ENCODE measurements at regions not wholly inside any gene's neighbourhood (a gene's known extent, or its start where the extent isn't known, plus 50 kb on each side); places are given as distances from the start of the nearest gene placed in this dataset.

DNA sequence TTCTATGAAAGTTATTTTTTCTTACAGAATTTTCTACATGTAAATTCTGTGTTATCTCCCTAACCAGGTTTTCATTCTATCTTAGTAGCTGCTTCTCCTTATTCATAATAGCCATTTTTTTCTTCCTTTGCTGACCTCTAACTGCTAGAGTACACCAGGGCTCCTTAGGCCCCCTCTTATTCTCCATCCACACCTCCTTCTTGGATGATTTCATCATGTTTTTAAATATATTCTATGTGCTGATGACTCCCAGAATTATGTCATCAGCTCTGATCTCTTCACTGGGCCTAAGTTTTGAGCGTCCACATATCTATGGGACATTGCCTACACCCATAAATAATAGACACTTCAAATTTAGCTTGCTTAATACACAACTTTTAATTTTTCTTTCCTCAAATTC is 721.5 kb downstream of the SLC16A7 start:
- Histone ChIP-seq H3K9me3 (no peaks in the 10 kb centered on the region), H3K27me3 (no peaks in the 10 kb centered on the region), H3K4me3 (no peak overlapping the region), H3K27ac (no peak overlapping the region), H3K9ac (ENCODE audit: low read depth in 2 of 2, low read length in 2 of 2) (no peak overlapping the region), H3K36me3 (no peaks in the 10 kb centered on the region), H3K4me1 (no peaks in the 10 kb centered on the region)
- DNase-seq, result no peak
- intact Hi-C loops (cut with DNase I), result no loop called here
- TF ChIP-seq, protein P1, sequence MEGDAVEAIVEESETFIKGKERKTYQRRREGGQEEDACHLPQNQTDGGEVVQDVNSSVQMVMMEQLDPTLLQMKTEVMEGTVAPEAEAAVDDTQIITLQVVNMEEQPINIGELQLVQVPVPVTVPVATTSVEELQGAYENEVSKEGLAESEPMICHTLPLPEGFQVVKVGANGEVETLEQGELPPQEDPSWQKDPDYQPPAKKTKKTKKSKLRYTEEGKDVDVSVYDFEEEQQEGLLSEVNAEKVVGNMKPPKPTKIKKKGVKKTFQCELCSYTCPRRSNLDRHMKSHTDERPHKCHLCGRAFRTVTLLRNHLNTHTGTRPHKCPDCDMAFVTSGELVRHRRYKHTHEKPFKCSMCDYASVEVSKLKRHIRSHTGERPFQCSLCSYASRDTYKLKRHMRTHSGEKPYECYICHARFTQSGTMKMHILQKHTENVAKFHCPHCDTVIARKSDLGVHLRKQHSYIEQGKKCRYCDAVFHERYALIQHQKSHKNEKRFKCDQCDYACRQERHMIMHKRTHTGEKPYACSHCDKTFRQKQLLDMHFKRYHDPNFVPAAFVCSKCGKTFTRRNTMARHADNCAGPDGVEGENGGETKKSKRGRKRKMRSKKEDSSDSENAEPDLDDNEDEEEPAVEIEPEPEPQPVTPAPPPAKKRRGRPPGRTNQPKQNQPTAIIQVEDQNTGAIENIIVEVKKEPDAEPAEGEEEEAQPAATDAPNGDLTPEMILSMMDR (IDR thresholded peaks at IDR 0.05), result no peak

DNA sequence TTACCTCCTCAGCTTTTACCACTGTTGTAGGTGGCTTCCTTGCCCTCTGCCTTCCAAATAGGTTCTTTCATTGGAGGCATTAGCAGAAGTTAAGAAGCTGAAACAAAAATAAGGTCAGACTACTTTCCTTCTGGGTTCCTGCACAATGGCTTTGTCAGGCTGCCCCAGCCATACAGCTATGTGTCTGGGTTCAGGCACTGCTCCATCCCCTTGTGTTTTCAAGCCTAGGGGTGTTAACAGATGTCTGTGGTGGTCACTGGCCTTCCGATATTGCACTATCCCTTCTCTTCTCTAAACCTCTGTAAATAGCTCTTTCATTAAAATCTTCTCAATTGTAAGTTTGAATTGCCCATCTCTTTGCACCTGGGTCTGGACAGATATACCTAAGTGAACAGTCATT is 728.9 kb downstream of the SLC16A7 start:
- no peaks in the 10 kb centered on the region for H3K9me3 ChIP-seq
- H3K4me1 ChIP-seq, result no peaks in the 10 kb centered on the region
- H3K9ac ChIP-seq (ENCODE audit: low read depth in 2 of 2, low read length in 2 of 2), result no peak overlapping the region
- H3K36me3 ChIP-seq, result no peaks in the 10 kb centered on the region
- H3K4me3 ChIP-seq, result no peak overlapping the region
- TF ChIP-seq, protein P1 (IDR thresholded peaks at IDR 0.05), result no peak
- intact Hi-C loops (cut with DNase I), result no loop called here
- no peak overlapping the region for H3K27ac ChIP-seq
- DNase-seq, result no peak
- H3K27me3 ChIP-seq, result no peaks in the 10 kb centered on the region

DNA sequence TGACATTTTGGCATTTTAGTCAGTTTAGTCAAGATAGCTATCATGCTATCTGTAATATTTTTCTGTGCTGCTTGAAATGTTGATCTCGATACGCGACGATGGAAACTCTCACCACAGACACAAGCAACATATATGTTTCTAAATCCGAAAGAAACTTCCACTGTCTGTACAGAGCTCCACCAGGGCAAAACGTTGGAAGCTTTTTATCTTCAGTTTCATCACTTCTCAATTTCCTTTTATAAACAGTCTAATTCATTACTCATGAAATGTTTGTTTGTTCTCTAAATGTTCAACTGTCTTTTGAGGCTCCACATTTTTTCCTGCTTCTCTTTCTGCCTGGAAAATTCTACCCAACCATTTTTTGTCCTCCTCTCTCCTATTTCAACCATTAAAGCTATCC is 737.6 kb downstream of the SLC16A7 start:
- Histone ChIP-seq H3K27me3 (no peaks in the 10 kb centered on the region), H3K9ac (ENCODE audit: low read depth in 2 of 2, low read length in 2 of 2) (no peak overlapping the region), H3K36me3 (no peaks in the 10 kb centered on the region), H3K9me3 (no peaks in the 10 kb centered on the region), H3K4me1 (no peaks in the 10 kb centered on the region), H3K4me3 (no peak overlapping the region), H3K27ac (no peak overlapping the region)
- DNase-seq, result no peak
- intact Hi-C loops (cut with DNase I), result no loop called here
- TF ChIP-seq, protein P1 (IDR thresholded peaks at IDR 0.05), result no peak

- no peak overlapping the region for H3K9ac ChIP-seq (ENCODE audit: low read depth in 2 of 2, low read length in 2 of 2)
- no peaks in the 10 kb centered on the region for H3K27me3 ChIP-seq
- no peak for DNase-seq
- H3K4me3 ChIP-seq, result no peak overlapping the region
- H3K27ac ChIP-seq, result no peak overlapping the region
- intact Hi-C loops (cut with DNase I), result no loop called here
- H3K36me3 ChIP-seq, result no peaks in the 10 kb centered on the region
- no peaks in the 10 kb centered on the region for H3K4me1 ChIP-seq
- H3K9me3 ChIP-seq, result no peaks in the 10 kb centered on the region
- TF ChIP-seq, protein P1 (IDR thresholded peaks at IDR 0.05), result no peak
These were observed 739.9 kb downstream of the SLC16A7 start for GRCh38 chr12:60335745-60336144.

DNA sequence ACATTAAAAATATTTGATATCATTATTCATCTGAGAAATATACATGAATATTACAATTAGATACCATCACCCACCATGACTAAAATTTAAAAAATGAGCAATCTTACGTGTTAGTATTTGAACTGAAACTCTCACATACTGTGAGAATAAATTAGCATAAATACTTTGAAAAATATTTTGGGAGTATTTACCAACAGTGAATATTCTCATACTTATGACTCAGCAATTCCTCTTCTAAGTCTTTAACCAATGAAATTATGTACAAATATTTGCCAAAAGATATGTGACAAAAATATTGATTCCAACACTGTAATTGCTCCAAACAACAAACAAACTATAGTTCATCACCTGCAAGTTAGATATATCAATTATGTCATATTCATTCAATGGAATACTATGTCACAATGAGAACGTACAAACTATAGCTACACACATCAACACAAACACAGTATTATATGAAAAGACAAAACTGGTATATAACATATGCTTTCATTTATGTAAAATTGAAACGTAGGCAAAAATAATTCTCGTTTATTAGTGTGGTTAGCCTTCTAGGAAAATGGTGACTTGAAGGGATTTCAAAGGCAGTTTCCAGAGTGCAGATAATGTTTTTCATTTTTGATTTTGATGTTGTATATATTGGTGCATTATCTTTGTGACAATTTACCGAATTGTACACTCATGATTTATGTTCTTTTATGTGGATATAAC is 742.2 kb downstream of the SLC16A7 start:
- intact Hi-C loops (cut with DNase I), result no loop called here
- no peak for DNase-seq
- Histone ChIP-seq H3K9me3 (no peaks in the 10 kb centered on the region), H3K36me3 (no peaks in the 10 kb centered on the region), H3K27me3 (no peaks in the 10 kb centered on the region), H3K4me3 (no peak overlapping the region), H3K4me1 (no peaks in the 10 kb centered on the region), H3K9ac (ENCODE audit: low read depth in 2 of 2, low read length in 2 of 2) (no peak overlapping the region), H3K27ac (no peak overlapping the region)
- TF ChIP-seq, protein P1 (IDR thresholded peaks at IDR 0.05), result no peak

Data from colonic mucosa (tissue), 4 donors.